Fibroblast of the aortic adventitia (primary cell): ENCODE measurements at regions not wholly inside any gene's neighbourhood (a gene's known extent, or its start where the extent isn't known, plus 50 kb on each side); places are given as distances from the start of the nearest gene placed in this dataset.

Source experiments
- DNase-seq: peaks from one replicate; pipeline ENCODE4 v3.0.0-alpha.2; 2010; ENCODE audit warnings: low read depth
- H3K4me3 ChIP-seq: 2 replicates; pipeline ENCODE4 v1.5.1; 2011; ENCODE audit warnings: low read depth, mild to moderate bottlenecking, control low read depth, low read length, moderate library complexity
- TF ChIP-seq, protein P1 (sequence below): IDR thresholded peaks from 2 replicates; pipeline ENCODE4 v1.5.1; 2011; ENCODE audit warnings: mild to moderate bottlenecking, low read length, control low read depth, inconsistent platforms; ENCODE audit not compliant: insufficient read depth

DNA sequence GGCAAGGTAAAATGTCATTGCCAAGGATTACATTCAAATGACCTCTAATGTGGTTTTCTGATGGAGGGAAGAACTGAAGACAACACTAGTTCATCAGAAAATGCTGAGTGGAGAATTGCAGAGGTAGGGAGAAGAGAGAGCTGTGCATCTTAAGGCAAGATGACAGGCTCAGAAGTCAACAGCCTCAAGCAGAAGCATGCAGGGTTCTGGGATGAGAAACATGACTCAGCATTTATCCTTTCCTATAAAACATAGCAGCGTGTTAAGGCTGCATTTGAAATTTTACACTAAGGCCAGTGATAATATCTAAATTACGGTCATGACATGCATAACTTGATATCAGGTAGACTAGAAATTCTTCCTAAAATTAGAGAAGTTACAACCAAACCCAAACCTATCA, 53.7 kb upstream of the DYRK2 start:
- no peak for DNase-seq

DNA sequence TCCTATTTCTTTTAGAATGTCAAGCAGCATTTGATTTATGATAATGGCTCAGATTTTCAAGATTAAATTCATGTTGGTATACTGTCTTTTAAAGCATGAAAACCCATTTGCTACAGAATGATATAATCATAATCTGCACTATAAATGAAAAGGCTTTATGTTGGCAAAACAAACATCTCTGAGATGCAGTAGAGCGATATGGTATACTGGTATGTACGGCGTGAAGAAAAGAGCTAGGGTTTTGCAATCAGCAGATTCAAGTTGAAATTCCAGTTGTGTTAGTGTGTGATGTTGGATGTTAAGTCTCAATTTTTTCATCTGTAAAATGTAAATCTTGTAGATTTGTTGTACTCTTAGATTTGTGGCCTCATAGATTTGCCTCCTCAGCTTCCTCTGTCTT, 53.2 kb upstream of the DYRK2 start:
- no peak overlapping the region for H3K4me3 ChIP-seq
- no peak for DNase-seq
- TF ChIP-seq, protein P1, sequence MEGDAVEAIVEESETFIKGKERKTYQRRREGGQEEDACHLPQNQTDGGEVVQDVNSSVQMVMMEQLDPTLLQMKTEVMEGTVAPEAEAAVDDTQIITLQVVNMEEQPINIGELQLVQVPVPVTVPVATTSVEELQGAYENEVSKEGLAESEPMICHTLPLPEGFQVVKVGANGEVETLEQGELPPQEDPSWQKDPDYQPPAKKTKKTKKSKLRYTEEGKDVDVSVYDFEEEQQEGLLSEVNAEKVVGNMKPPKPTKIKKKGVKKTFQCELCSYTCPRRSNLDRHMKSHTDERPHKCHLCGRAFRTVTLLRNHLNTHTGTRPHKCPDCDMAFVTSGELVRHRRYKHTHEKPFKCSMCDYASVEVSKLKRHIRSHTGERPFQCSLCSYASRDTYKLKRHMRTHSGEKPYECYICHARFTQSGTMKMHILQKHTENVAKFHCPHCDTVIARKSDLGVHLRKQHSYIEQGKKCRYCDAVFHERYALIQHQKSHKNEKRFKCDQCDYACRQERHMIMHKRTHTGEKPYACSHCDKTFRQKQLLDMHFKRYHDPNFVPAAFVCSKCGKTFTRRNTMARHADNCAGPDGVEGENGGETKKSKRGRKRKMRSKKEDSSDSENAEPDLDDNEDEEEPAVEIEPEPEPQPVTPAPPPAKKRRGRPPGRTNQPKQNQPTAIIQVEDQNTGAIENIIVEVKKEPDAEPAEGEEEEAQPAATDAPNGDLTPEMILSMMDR, result no peak

More for the DNA sequence above, 53.7 kb upstream of the DYRK2 start:
- TF ChIP-seq, protein P1, result no peak
- no peak overlapping the region for H3K4me3 ChIP-seq

DNA sequence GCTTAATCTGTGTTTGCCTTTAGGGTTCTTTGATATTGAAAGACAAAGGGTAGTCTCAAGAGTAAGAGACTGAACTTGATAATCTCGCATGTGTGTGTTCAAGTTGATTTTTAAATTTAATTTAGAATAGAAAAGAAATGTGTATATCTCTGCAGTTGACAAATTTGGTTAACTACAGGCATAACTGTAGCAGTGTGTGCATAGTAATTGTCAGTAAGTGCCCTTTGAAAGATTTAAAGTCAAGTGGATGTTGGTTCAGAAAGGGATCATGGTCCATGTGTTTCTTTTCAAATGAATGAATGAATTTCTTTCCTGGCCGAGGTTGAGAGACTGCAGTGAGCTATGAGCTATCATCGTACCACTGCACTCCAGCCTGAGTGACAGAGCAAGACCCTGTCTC, 49.9 kb upstream of the DYRK2 start:
- TF ChIP-seq, protein P1, result no peak
- no peak for DNase-seq
- H3K4me3 ChIP-seq, result no peak overlapping the region
